Astrocyte of the spinal cord (primary cell): ENCODE measurements at regions not wholly inside any gene's neighbourhood (a gene's known extent, or its start where the extent isn't known, plus 50 kb on each side); places are given as distances from the start of the nearest gene placed in this dataset.

Experiments used
- DNase-seq: peaks from one replicate; pipeline ENCODE4 v3.0.0; 2011; ENCODE audit warnings: low read depth, low spot score
- H3K4me3 ChIP-seq: 2 replicates; pipeline ENCODE4 v1.5.1; 2011; ENCODE audit warnings: low read depth, mild to moderate bottlenecking, low read length, moderate library complexity
- CTCF ChIP-seq: IDR thresholded peaks from 2 replicates; pipeline ENCODE4 v1.5.1; 2012; ENCODE audit warnings: low read depth, mild to moderate bottlenecking, low read length, inconsistent platforms
- in situ Hi-C: cut with HindIII; loops from 2 replicates; pipeline ENCODE4 v1.10.0; 2017; ENCODE audit warnings: low sequenced_read_pairs

- in situ Hi-C loops: no loop called here
- no peak for DNase-seq
- TF ChIP-seq CTCF: no peak
- H3K4me3 ChIP-seq: no peak overlapping the region
Observed at GRCh38 chr11:109508943-109509342, 87.0 kb downstream of the C11orf87 start.

- no peak for TF ChIP-seq CTCF
- in situ Hi-C loops: no loop called here
- no peak for DNase-seq
- H3K4me3 ChIP-seq: no peak overlapping the region
Observed at GRCh38 chr11:109510316-109510715, 88.3 kb downstream of the C11orf87 start.

- H3K4me3 ChIP-seq: no peak overlapping the region
- TF ChIP-seq CTCF: no peak
- no peak for DNase-seq
- in situ Hi-C loops: no loop called here
Observed at GRCh38 chr11:109511598-109511997, 89.6 kb downstream of the C11orf87 start.

- no peak overlapping the region for H3K4me3 ChIP-seq
- TF ChIP-seq CTCF: no peak
- DNase-seq: no peak
- in situ Hi-C loops: no loop called here
Observed at GRCh38 chr11:109512249-109512648, 90.3 kb downstream of the C11orf87 start.

- in situ Hi-C loops: no loop called here
- no peak for TF ChIP-seq CTCF
- H3K4me3 ChIP-seq: no peak overlapping the region
- DNase-seq: no peak
Observed at GRCh38 chr11:109512680-109513079, 90.7 kb downstream of the C11orf87 start.

GRCh38 chr11:109514313-109515018, 92.5 kb downstream of the C11orf87 start:
- in situ Hi-C loops: no loop called here
- H3K4me3 ChIP-seq: no peak overlapping the region

More at GRCh38 chr11:109514313-109515018, 92.5 kb downstream of the C11orf87 start:
- no peak for DNase-seq
- no peak for TF ChIP-seq CTCF
